Panc1 (cell line): ENCODE measurements at regions not wholly inside any gene's neighbourhood (a gene's known extent, or its start where the extent isn't known, plus 50 kb on each side); places are given as distances from the start of the nearest gene placed in this dataset.

Experiments used
- ATAC-seq: fragments of 200-7000 bp; cut with Tn5 transposase; 2 replicates; pipeline ENCODE4 v1.9.1; 2020; ENCODE audit warnings: mild to moderate bottlenecking, moderate library complexity
- BruUV-seq: library from RNA; stranded (reverse); fragments of 400-500 nt; replicated peaks from 2 replicates; lab custom pipeline; 2021; lab: Mats Ljungman, UMichigan
- CTCF ChIA-PET: fragments of 300-600 bp; sonication (Branson Sonifier 250); formaldehyde crosslinking; loops from one replicate; lab custom pipeline; 2022; ENCODE audit warnings: antibody characterized with exemption; lab: Charles Lee
- POLR2A ChIA-PET: fragments of 300-600 bp; sonication (Branson Sonifier 250); formaldehyde crosslinking; loops from one replicate; lab custom pipeline; 2022; ENCODE audit warnings: antibody characterized with exemption; lab: Charles Lee
- DNase-seq: peaks from one replicate; pipeline ENCODE4 v3.0.0-alpha.2; 2010; ENCODE audit warnings: low read depth, low spot score
- H3K27ac ChIP-seq: 2 replicates; pipeline ENCODE4 v1.5.1; 2011; ENCODE audit warnings: mild to moderate bottlenecking, low read length, inconsistent platforms
- H3K27me3 ChIP-seq: fragments of 200-500 bp; sonication (Bioruptor generic); 2 replicates; pipeline ENCODE4 v1.6.0; 2014; ENCODE audit warnings: low read length, inconsistent platforms; ENCODE audit not compliant: control insufficient read depth, insufficient read depth
- H3K36me3 ChIP-seq: fragments of 200-500 bp; sonication (Bioruptor generic); 2 replicates; pipeline ENCODE4 v1.5.1; 2014; ENCODE audit warnings: inconsistent platforms, mild to moderate bottlenecking, low read length, moderate library complexity; ENCODE audit not compliant: control insufficient read depth, insufficient read depth
- H3K4me1 ChIP-seq: 2 replicates; pipeline ENCODE4 v1.5.1; 2011; ENCODE audit warnings: inconsistent platforms, mild to moderate bottlenecking, low read length, moderate library complexity; ENCODE audit not compliant: control insufficient read depth, insufficient read depth
- H3K4me3 ChIP-seq, 2 experiments: 2 replicates each; pipeline ENCODE4 v1.5.1; 2011 to 2012; ENCODE audit warnings: low read depth in 2 of 2, low read length in 2 of 2, mild to moderate bottlenecking in 2 of 2, inconsistent platforms in 1 of 2, moderate library complexity in 1 of 2
- H3K9me3 ChIP-seq: fragments of 200-500 bp; sonication (Bioruptor generic); 2 replicates; pipeline ENCODE4 v1.5.1; 2014; ENCODE audit warnings: low read depth, mild to moderate bottlenecking, inconsistent platforms, low read length, moderate library complexity; ENCODE audit not compliant: control insufficient read depth, insufficient read depth
- CTCF ChIP-seq: fragments of 450-650 bp; IDR thresholded peaks from 2 replicates; pipeline ENCODE4 v1.5.1; 2017; ENCODE audit warnings: mild to moderate bottlenecking
- POLR2AphosphoS5 ChIP-seq: IDR thresholded peaks from 2 replicates; pipeline ENCODE4 v1.6.1; 2012; ENCODE audit warnings: mild to moderate bottlenecking, low read depth, low read length, moderate library complexity
- REST ChIP-seq, 2 experiments: IDR thresholded peaks; 2 replicates each; pipeline ENCODE4 v1.6.1; 2011 to 2012; ENCODE audit warnings: low read depth in 2 of 2, control low read depth in 1 of 2, low read length in 1 of 2, mild to moderate bottlenecking in 1 of 2, moderate library complexity in 1 of 2; ENCODE audit not compliant: insufficient read depth in 1 of 2
- SIN3A ChIP-seq: IDR thresholded peaks from 2 replicates; pipeline ENCODE4 v1.6.1; 2012; ENCODE audit warnings: low read depth, mild to moderate bottlenecking, low read length, moderate library complexity, borderline replicate concordance; ENCODE audit not compliant: insufficient read depth
- TCF7L2 ChIP-seq: IDR thresholded peaks from 2 replicates; pipeline ENCODE4 v1.6.1; 2011; ENCODE audit warnings: mild to moderate bottlenecking, low read depth, low read length, inconsistent platforms
- in situ Hi-C: cut with HindIII; loops from 2 replicates; pipeline ENCODE4 v1.10.0; 2016; ENCODE audit warnings: low sequenced_read_pairs, low pct_unique_long_range_greater_than_20kb
- intact Hi-C: fragments of 100-400 bp; cut with micrococcal nuclease; formaldehyde crosslinking; loops from one replicate; pipeline ENCODE4 v1.10.0; 2022; ENCODE audit not compliant: unreplicated experiment

- DNase-seq (no peak), ATAC-seq (no peak)
- Histone ChIP-seq H3K4me3 (no peak overlapping the region), H3K4me1 (no peaks in the 10 kb centered on the region), H3K27me3 (no peaks in the 10 kb centered on the region), H3K36me3 (no peaks in the 10 kb centered on the region), H3K9me3 (no peaks in the 10 kb centered on the region), H3K27ac (no peak overlapping the region)
- intact Hi-C loops, result no loop called here
- no TSS peak for BruUV-seq
- POLR2A ChIA-PET, result no interaction called here
- CTCF ChIA-PET, result no interaction called here
- in situ Hi-C loops, result no loop called here
- TF ChIP-seq REST (IDR thresholded peaks at IDR 0.05; ENCODE audit: insufficient read depth in 1 of 2, low read depth in 2 of 2, low read length in 1 of 2) (no peak), SIN3A (no peak), POLR2AphosphoS5 (no peak), CTCF (no peak), TCF7L2 (no peak)
Measured at GRCh38 chr13:88617176-88617575, 946.0 kb downstream of the SLITRK5 start.

- no peak for ATAC-seq
- TF ChIP-seq TCF7L2 (no peak), SIN3A (no peak), CTCF (no peak), POLR2AphosphoS5 (no peak), REST (IDR thresholded peaks at IDR 0.05; ENCODE audit: insufficient read depth in 1 of 2, low read depth in 2 of 2, low read length in 1 of 2) (no peak)
Measured at GRCh38 chr13:88622362-88622973, 951.3 kb downstream of the SLITRK5 start.

More at GRCh38 chr13:88622362-88622973, 951.3 kb downstream of the SLITRK5 start:
- H3K9me3 ChIP-seq, result no peaks in the 10 kb centered on the region
- DNase-seq, result no peak
- BruUV-seq, result no TSS peak
- H3K27ac ChIP-seq, result no peak overlapping the region
- in situ Hi-C loops, result no loop called here
- no peaks in the 10 kb centered on the region for H3K36me3 ChIP-seq
- ChIA-PET CTCF (no interaction called here), POLR2A (no interaction called here)
- no peaks in the 10 kb centered on the region for H3K27me3 ChIP-seq
- intact Hi-C loops, result no loop called here
- no peak overlapping the region for H3K4me3 ChIP-seq
- no peaks in the 10 kb centered on the region for H3K4me1 ChIP-seq
